ACC112 (cell line): ENCODE measurements at regions not wholly inside any gene's neighbourhood (a gene's known extent, or its start where the extent isn't known, plus 50 kb on each side); places are given as distances from the start of the nearest gene placed in this dataset.

ENCODE experiments used
- H2AFZ ChIP-seq: fragments of 200-600 bp; sonication (generic); one replicate; pipeline ENCODE4 v1.6.0; 2017; ENCODE audit warnings: antibody characterized with exemption, low read length; ENCODE audit not compliant: unreplicated experiment
- H3K27ac ChIP-seq: fragments of 200-600 bp; sonication (generic); 2 replicates; pipeline ENCODE4 v1.5.1; 2014; ENCODE audit warnings: low read depth, mild to moderate bottlenecking, antibody characterized with exemption, low read length, moderate library complexity
- H3K27me3 ChIP-seq: fragments of 200-600 bp; sonication (generic); 2 replicates; pipeline ENCODE4 v1.6.1; 2014; ENCODE audit warnings: mild to moderate bottlenecking, antibody characterized with exemption, low read length, moderate library complexity, mixed read lengths; ENCODE audit not compliant: insufficient read depth
- H3K36me3 ChIP-seq: fragments of 200-600 bp; sonication (generic); 2 replicates; pipeline ENCODE4 v1.6.1; 2016; ENCODE audit warnings: mild to moderate bottlenecking, antibody characterized with exemption, low read length, moderate library complexity, mixed read lengths; ENCODE audit not compliant: insufficient read depth
- H3K4me1 ChIP-seq: fragments of 200-600 bp; sonication (generic); one replicate; pipeline ENCODE4 v1.6.1; 2016; ENCODE audit warnings: low read length, mixed read lengths; ENCODE audit not compliant: insufficient read depth, unreplicated experiment, control insufficient read depth
- H3K4me3 ChIP-seq: fragments of 200-600 bp; sonication (generic); 2 replicates; pipeline ENCODE4 v1.5.1; 2014; ENCODE audit warnings: mild to moderate bottlenecking, low read depth, low read length
- H3K79me2 ChIP-seq: fragments of 200-600 bp; sonication (generic); one replicate; pipeline ENCODE4 v1.6.0; 2016; ENCODE audit warnings: low read length; ENCODE audit not compliant: control insufficient read depth, unreplicated experiment, insufficient read depth

GRCh38 chr18:37684183-37684582 is 118.6 kb upstream of the CELF4 start:
- Histone ChIP-seq H3K27me3 (no peaks in the 10 kb centered on the region), H3K27ac (no peak overlapping the region), H3K36me3 (no peaks in the 10 kb centered on the region), H2AFZ (no peak overlapping the region), H3K4me3 (no peak overlapping the region), H3K4me1 (no peaks in the 10 kb centered on the region), H3K79me2 (no peaks in the 10 kb centered on the region)

DNA sequence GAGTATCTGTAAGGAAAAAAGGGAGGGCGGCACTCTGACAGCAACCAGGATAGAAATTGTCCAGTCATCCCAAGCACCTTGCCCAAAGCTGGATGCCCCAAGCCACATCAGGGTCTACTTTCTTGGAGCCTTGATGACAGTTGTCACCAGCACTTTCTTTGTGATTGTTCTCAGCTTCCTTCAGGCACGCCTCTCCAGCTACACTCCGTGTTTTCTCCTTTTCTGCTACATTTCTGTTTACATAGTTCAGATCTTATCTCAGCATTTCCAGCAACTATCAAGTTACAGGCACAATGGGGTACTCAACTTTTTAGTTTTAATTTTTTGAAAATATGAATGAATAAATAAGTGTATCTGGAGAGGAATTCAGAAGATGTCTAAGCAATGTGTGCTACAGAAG is 115.3 kb upstream of the CELF4 start:
- H3K27ac ChIP-seq = no peak overlapping the region
- H2AFZ ChIP-seq = no peak overlapping the region
- no peaks in the 10 kb centered on the region for H3K36me3 ChIP-seq
- no peaks in the 10 kb centered on the region for H3K27me3 ChIP-seq
- H3K79me2 ChIP-seq = no peaks in the 10 kb centered on the region
- H3K4me1 ChIP-seq = no peaks in the 10 kb centered on the region
- H3K4me3 ChIP-seq = no peak overlapping the region

- no peaks in the 10 kb centered on the region for H3K4me1 ChIP-seq
- no peak overlapping the region for H3K4me3 ChIP-seq
- H3K36me3 ChIP-seq = no peaks in the 10 kb centered on the region
- H3K27ac ChIP-seq = no peak overlapping the region
- no peaks in the 10 kb centered on the region for H3K27me3 ChIP-seq
- no peak overlapping the region for H2AFZ ChIP-seq
- H3K79me2 ChIP-seq = no peaks in the 10 kb centered on the region
Observed at GRCh38 chr18:37676276-37676675, 110.7 kb upstream of the CELF4 start.

GRCh38 chr18:37675699-37676098 is 110.1 kb upstream of the CELF4 start:
- no peak overlapping the region for H3K27ac ChIP-seq
- no peak overlapping the region for H3K4me3 ChIP-seq

DNA sequence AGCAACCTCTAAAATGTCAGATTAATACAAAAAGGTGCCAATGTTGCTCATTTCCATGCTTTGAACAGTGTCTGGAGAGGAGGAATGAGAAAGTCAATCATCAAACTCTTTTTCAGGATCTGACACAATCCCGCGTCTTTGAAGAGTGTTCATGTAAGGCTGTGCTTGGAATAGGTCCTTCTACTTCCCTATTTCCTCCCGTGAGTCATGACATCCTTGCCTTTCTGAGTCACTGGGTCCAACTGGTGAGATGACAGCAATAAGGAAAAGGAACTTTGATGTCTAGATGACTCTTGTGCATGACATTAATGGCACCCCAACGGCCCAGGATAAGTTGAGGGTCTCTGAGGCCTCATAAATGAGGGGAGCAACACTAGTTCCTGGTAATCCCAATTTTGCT is 109.0 kb upstream of the CELF4 start:
- no peaks in the 10 kb centered on the region for H3K79me2 ChIP-seq

More at GRCh38 chr18:37675699-37676098, 110.1 kb upstream of the CELF4 start:
- Histone ChIP-seq H3K27me3 (no peaks in the 10 kb centered on the region), H3K79me2 (no peaks in the 10 kb centered on the region), H2AFZ (no peak overlapping the region), H3K36me3 (no peaks in the 10 kb centered on the region), H3K4me1 (no peaks in the 10 kb centered on the region)

GRCh38 chr18:37673671-37674070 is 108.1 kb upstream of the CELF4 start:
- Histone ChIP-seq H3K27ac (no peak overlapping the region), H3K36me3 (no peaks in the 10 kb centered on the region), H3K79me2 (no peaks in the 10 kb centered on the region), H3K4me1 (no peaks in the 10 kb centered on the region), H3K27me3 (no peaks in the 10 kb centered on the region), H2AFZ (no peak overlapping the region), H3K4me3 (no peak overlapping the region)

More for the DNA sequence above, 109.0 kb upstream of the CELF4 start:
- Histone ChIP-seq H3K27me3 (no peaks in the 10 kb centered on the region), H3K27ac (no peak overlapping the region), H3K4me3 (no peak overlapping the region), H2AFZ (no peak overlapping the region), H3K4me1 (no peaks in the 10 kb centered on the region), H3K36me3 (no peaks in the 10 kb centered on the region)

DNA sequence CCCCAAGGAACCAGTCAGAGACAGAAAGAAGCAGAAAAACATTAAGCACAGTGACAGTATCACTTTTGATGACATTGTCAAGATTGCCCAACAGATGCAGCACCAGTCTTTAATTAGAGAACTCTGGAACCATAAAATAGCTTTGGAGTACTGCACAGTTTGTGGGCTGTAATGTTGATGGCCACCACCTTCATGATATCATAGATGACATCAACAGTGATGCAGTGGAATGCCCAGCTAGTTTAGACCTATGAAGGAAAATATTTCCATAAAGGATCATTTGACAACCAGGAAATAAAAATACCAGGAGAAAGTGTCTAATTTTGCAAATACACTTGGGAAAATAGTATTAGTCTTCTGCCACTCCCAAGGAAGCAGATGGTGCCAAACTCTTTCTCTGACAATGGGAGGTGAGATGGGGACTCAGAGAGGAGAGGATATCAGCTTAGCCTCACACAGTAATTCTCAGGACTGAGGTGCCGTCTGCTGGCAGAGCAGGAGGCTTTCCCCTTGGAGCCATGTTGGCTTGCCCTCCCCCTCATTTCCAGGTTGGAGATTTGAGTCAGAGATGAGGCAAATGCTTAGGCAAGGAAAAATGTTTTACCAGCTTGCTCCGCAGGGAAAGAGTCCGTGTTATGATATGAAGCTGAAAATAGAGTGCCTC is 107.5 kb upstream of the CELF4 start:
- H3K36me3 ChIP-seq = no peaks in the 10 kb centered on the region
- no peaks in the 10 kb centered on the region for H3K4me1 ChIP-seq
- no peak overlapping the region for H3K27ac ChIP-seq
- H3K79me2 ChIP-seq = no peaks in the 10 kb centered on the region
- H3K27me3 ChIP-seq = no peaks in the 10 kb centered on the region
- H3K4me3 ChIP-seq = no peak overlapping the region
- H2AFZ ChIP-seq = no peak overlapping the region

GRCh38 chr18:37672001-37672400 is 106.4 kb upstream of the CELF4 start:
- Histone ChIP-seq H3K79me2 (no peaks in the 10 kb centered on the region), H3K36me3 (no peaks in the 10 kb centered on the region), H3K4me3 (no peak overlapping the region), H2AFZ (no peak overlapping the region), H3K27ac (no peak overlapping the region), H3K4me1 (no peaks in the 10 kb centered on the region), H3K27me3 (no peaks in the 10 kb centered on the region)

DNA sequence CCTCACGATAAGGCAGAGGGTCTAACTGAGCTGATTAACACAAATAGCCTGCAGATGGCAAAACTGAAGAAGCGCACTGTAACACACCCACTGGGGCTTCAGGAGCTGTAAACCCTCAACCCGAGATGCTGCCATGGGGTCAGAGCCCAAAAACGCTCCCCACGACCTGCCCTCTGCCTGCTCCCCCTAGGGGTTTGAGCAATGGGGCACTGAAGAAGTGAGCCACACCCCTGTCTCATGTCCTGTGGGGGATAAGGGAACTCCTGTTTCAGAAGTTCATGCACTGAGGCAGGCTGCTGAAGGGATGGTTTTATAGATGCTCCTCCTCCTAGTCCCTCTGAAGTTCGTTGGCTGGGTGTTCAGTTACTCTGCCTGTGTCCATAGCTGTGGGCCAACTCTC is 105.9 kb upstream of the CELF4 start:
- Histone ChIP-seq H3K4me1 (no peaks in the 10 kb centered on the region), H2AFZ (no peak overlapping the region), H3K27ac (no peak overlapping the region), H3K27me3 (no peaks in the 10 kb centered on the region), H3K36me3 (no peaks in the 10 kb centered on the region), H3K4me3 (no peak overlapping the region), H3K79me2 (no peaks in the 10 kb centered on the region)

DNA sequence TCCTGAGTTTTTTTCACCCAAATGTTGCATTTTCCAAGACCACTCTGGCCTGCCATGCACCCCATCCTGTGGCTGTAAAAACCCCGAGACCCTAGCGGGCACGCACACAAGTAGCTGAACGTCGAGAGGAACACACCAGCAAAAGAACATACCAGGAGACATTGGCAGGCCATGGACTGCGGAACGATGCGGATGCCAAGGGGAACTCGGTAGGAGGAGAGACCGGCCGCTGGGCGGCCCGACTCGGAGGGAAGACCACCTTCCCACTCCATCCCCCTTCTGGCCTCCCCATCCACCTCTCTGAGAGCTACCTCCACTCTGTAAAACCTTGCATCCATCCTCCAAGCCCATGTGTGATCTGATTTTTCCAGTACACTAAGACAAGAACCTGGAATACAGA is 105.5 kb upstream of the CELF4 start:
- H3K36me3 ChIP-seq = no peaks in the 10 kb centered on the region
- no peaks in the 10 kb centered on the region for H3K79me2 ChIP-seq
- H2AFZ ChIP-seq = no peak overlapping the region
- no peaks in the 10 kb centered on the region for H3K27me3 ChIP-seq
- H3K27ac ChIP-seq = no peak overlapping the region
- no peak overlapping the region for H3K4me3 ChIP-seq
- H3K4me1 ChIP-seq = no peaks in the 10 kb centered on the region

DNA sequence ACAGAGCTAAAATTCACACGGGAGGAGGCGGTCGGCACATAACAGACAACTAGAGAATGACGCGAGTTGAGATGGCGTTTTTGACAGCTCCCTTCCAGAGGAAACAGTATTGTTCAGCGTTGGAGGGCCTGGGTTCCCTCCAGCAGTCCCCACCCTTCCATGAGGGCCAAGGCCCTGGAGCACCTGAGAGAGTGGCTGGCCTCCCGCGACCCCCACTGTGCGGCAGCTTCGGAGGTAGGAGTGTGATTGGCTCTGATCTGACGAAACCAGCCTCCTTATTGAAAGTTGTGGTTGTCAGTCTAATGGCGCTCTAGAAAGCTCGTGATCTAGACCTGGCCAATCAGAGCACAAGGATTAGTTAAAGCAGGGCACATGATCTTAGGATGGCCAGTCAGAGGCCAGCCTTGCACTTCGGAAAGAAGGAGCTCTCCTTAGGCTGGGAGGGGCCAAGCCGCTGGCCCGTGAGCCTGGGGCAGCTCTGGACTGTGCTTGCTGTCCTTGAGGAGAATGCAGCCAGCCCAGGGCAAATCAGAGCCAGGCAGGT is 104.5 kb upstream of the CELF4 start:
- Histone ChIP-seq H3K36me3 (no peaks in the 10 kb centered on the region), H3K4me1 (no peaks in the 10 kb centered on the region), H3K27me3 (no peaks in the 10 kb centered on the region), H3K4me3 (no peak overlapping the region), H3K79me2 (no peaks in the 10 kb centered on the region), H3K27ac (no peak overlapping the region), H2AFZ (no peak overlapping the region)
